ENCODE measurements at regions not wholly inside any gene's neighbourhood (a gene's known extent, or its start where the extent isn't known, plus 50 kb on each side); places are given as distances from the start of the nearest gene placed in this dataset.

DNA sequence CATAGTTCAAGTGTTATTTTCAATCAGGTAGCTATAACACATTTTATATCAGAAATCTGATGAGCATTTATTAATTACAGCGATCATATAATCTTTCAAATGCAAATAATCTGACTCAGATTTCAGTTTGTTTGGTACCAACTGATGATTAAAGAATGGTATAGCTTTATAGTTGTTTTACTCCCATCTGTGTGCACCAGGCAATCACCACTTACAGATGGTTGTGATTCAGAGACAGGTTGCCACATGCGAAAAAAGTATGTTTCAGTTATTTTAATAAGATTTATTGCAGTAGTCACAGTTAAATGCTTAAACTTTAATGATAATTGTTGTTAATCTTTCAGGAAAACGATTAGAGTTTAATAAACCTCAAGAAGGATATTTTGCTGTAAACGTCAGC lies 155.1 kb upstream of the ARRDC3 start:
- TF ChIP-seq, protein P1, sequence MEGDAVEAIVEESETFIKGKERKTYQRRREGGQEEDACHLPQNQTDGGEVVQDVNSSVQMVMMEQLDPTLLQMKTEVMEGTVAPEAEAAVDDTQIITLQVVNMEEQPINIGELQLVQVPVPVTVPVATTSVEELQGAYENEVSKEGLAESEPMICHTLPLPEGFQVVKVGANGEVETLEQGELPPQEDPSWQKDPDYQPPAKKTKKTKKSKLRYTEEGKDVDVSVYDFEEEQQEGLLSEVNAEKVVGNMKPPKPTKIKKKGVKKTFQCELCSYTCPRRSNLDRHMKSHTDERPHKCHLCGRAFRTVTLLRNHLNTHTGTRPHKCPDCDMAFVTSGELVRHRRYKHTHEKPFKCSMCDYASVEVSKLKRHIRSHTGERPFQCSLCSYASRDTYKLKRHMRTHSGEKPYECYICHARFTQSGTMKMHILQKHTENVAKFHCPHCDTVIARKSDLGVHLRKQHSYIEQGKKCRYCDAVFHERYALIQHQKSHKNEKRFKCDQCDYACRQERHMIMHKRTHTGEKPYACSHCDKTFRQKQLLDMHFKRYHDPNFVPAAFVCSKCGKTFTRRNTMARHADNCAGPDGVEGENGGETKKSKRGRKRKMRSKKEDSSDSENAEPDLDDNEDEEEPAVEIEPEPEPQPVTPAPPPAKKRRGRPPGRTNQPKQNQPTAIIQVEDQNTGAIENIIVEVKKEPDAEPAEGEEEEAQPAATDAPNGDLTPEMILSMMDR (IDR thresholded peaks at IDR 0.05; ENCODE audit: low read depth, low read length): no peak
- TF ChIP-seq POLR2A (IDR thresholded peaks at IDR 0.05; ENCODE audit: extremely low read depth, insufficient read length): no peak

Measured in NB4 (cell line).